ENCODE measurements at regions not wholly inside any gene's neighbourhood (a gene's known extent, or its start where the extent isn't known, plus 50 kb on each side); places are given as distances from the start of the nearest gene placed in this dataset.

DNA sequence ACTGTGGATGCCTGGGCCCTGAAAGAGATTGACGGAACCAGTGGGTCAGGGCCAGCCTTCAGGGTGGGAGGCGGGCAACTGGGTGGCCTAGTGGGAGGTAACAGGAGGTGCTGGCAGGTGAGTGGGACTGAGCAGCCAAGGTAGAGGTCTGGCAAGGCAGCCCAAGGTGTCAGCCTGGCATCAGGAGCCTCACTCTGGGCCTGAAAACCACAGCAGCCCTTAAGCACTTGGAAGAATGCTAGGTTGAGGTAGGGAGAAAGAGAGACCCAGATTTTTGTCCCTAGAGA is 315.8 kb upstream of the PRICKLE1 start:
- TF ChIP-seq, protein P1, sequence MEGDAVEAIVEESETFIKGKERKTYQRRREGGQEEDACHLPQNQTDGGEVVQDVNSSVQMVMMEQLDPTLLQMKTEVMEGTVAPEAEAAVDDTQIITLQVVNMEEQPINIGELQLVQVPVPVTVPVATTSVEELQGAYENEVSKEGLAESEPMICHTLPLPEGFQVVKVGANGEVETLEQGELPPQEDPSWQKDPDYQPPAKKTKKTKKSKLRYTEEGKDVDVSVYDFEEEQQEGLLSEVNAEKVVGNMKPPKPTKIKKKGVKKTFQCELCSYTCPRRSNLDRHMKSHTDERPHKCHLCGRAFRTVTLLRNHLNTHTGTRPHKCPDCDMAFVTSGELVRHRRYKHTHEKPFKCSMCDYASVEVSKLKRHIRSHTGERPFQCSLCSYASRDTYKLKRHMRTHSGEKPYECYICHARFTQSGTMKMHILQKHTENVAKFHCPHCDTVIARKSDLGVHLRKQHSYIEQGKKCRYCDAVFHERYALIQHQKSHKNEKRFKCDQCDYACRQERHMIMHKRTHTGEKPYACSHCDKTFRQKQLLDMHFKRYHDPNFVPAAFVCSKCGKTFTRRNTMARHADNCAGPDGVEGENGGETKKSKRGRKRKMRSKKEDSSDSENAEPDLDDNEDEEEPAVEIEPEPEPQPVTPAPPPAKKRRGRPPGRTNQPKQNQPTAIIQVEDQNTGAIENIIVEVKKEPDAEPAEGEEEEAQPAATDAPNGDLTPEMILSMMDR (IDR thresholded peaks at IDR 0.05 in 4 of 5, conservative IDR thresholded peaks at IDR 0.05 in 1 of 5) = no peak
- TF ChIP-seq POLR2A (IDR thresholded peaks at IDR 0.05) = no peak
